CD8-positive, alpha-beta memory T cell (primary cell): ENCODE measurements at regions not wholly inside any gene's neighbourhood (a gene's known extent, or its start where the extent isn't known, plus 50 kb on each side); places are given as distances from the start of the nearest gene placed in this dataset.

Source experiments
- CTCF ChIA-PET: fragments of 350-600 bp; sonication (Branson Sonifier 250); formaldehyde crosslinking; loops from one replicate; lab custom pipeline; 2021; ENCODE audit warnings: antibody characterized with exemption; lab: Charles Lee
- POLR2A ChIA-PET: fragments of 350-600 bp; sonication (Branson Sonifier 250); formaldehyde crosslinking; loops from one replicate; lab custom pipeline; 2021; ENCODE audit warnings: antibody characterized with exemption; lab: Charles Lee
- DNase-seq, 5 donors: peaks; one replicate each; pipeline versions ENCODE4 v3.0.0 to v3.0.0-alpha.2; 2020 to 2022; ENCODE audit warnings: mixed read lengths in 1 of 5
- H3K27ac ChIP-seq: one replicate; pipeline ENCODE4 v1.7.0; 2013; ENCODE audit warnings: low read depth, mild to moderate bottlenecking, low read length, moderate library complexity
- H3K27me3 ChIP-seq: 2 replicates; pipeline ENCODE4 v1.7.0; 2013; ENCODE audit warnings: low read length, mild to moderate bottlenecking; ENCODE audit not compliant: insufficient read depth, poor library complexity, severe bottlenecking
- H3K36me3 ChIP-seq: 2 replicates; pipeline ENCODE4 v1.7.0; 2013; ENCODE audit warnings: mild to moderate bottlenecking, low read length, moderate library complexity; ENCODE audit not compliant: insufficient read depth
- H3K4me1 ChIP-seq: 2 replicates; pipeline ENCODE4 v1.7.0; 2013; ENCODE audit warnings: mild to moderate bottlenecking, low read length, moderate library complexity; ENCODE audit not compliant: insufficient read depth
- H3K4me3 ChIP-seq: 2 replicates; pipeline ENCODE4 v1.7.0; 2013; ENCODE audit warnings: mild to moderate bottlenecking, low read length
- H3K9me3 ChIP-seq: 2 replicates; pipeline ENCODE4 v1.7.0; 2013; ENCODE audit warnings: mild to moderate bottlenecking, low read length
- H3K27ac Mint-ChIP-seq, 8 donors: one replicate each; pipeline ENCODE4 v1.8.0; 2020 to 2021; ENCODE audit warnings: mixed read lengths in 8 of 8, mild to moderate bottlenecking in 6 of 8, inconsistent platforms in 3 of 8, moderate library complexity in 3 of 8
- H3K27me3 Mint-ChIP-seq, 2 donors: one replicate each; pipeline ENCODE4 v1.8.0; 2020 to 2021; ENCODE audit warnings: mixed read lengths in 2 of 2, mild to moderate bottlenecking in 1 of 2, moderate library complexity in 1 of 2
- H3K36me3 Mint-ChIP-seq, 3 donors: one replicate each; pipeline ENCODE4 v1.8.0; 2020 to 2021; ENCODE audit warnings: mixed read lengths in 3 of 3, inconsistent platforms in 1 of 3, mild to moderate bottlenecking in 1 of 3
- H3K4me1 Mint-ChIP-seq, 3 donors: one replicate each; pipeline ENCODE4 v1.8.0; 2020 to 2021; ENCODE audit warnings: mixed read lengths in 3 of 3, inconsistent platforms in 1 of 3, mild to moderate bottlenecking in 1 of 3
- H3K4me3 Mint-ChIP-seq, 7 donors: one replicate each; pipeline ENCODE4 v1.8.0; 2020 to 2021; ENCODE audit warnings: mixed read lengths in 7 of 7, mild to moderate bottlenecking in 6 of 7, moderate library complexity in 4 of 7, inconsistent platforms in 2 of 7
- H3K9me3 Mint-ChIP-seq, 5 donors: one replicate each; pipeline ENCODE4 v1.8.0; 2020 to 2022; ENCODE audit warnings: mixed read lengths in 5 of 5, mild to moderate bottlenecking in 3 of 5, moderate library complexity in 2 of 5, inconsistent platforms in 1 of 5

- Mint-ChIP-seq H3K27ac (no peak overlapping the region), H3K36me3 (no peaks in the 10 kb centered on the region), H3K9me3 (no peaks in the 10 kb centered on the region), H3K4me3 (no peak overlapping the region), H3K27me3 (peaks cover 5 to 19% of the 10 kb centered on the region in 2 donors), H3K4me1 (no peaks in the 10 kb centered on the region)
- ChIA-PET CTCF (no interaction called here), POLR2A (no interaction called here)
- Histone ChIP-seq H3K27me3 (no peaks in the 10 kb centered on the region), H3K27ac (no peak overlapping the region), H3K4me3 (no peak overlapping the region), H3K4me1 (no peaks in the 10 kb centered on the region), H3K9me3 (no peaks in the 10 kb centered on the region), H3K36me3 (no peaks in the 10 kb centered on the region)
- no peak for DNase-seq
Observed at GRCh38 chr6:14984519-14984853, 261.4 kb upstream of the JARID2 start.

GRCh38 chr6:14985366-14985765 lies 260.5 kb upstream of the JARID2 start:
- no peak for DNase-seq
- no peaks in the 10 kb centered on the region for H3K4me1 ChIP-seq
- H3K9me3 ChIP-seq = no peaks in the 10 kb centered on the region
- peaks cover 3 to 19% of the 10 kb centered on the region in 2 donors for H3K27me3 Mint-ChIP-seq
- no peaks in the 10 kb centered on the region for H3K36me3 Mint-ChIP-seq
- ChIA-PET POLR2A (no interaction called here), CTCF (no interaction called here)
- no peak overlapping the region for H3K27ac ChIP-seq
- no peaks in the 10 kb centered on the region for H3K27me3 ChIP-seq
- H3K4me1 Mint-ChIP-seq = no peaks in the 10 kb centered on the region
- no peaks in the 10 kb centered on the region for H3K9me3 Mint-ChIP-seq
- no peak overlapping the region for H3K27ac Mint-ChIP-seq
- H3K4me3 Mint-ChIP-seq = no peak overlapping the region
- no peak overlapping the region for H3K4me3 ChIP-seq
- no peaks in the 10 kb centered on the region for H3K36me3 ChIP-seq

- Mint-ChIP-seq H3K36me3 (no peaks in the 10 kb centered on the region), H3K4me3 (no peak overlapping the region), H3K27me3 (peaks cover 3 to 21% of the 10 kb centered on the region in 2 donors), H3K4me1 (no peaks in the 10 kb centered on the region), H3K27ac (no peak overlapping the region), H3K9me3 (no peaks in the 10 kb centered on the region)
- Histone ChIP-seq H3K4me3 (no peak overlapping the region), H3K27me3 (no peaks in the 10 kb centered on the region), H3K36me3 (no peaks in the 10 kb centered on the region), H3K9me3 (no peaks in the 10 kb centered on the region), H3K27ac (no peak overlapping the region), H3K4me1 (no peaks in the 10 kb centered on the region)
- POLR2A ChIA-PET = no interaction called here
- DNase-seq = no peak
- CTCF ChIA-PET = no interaction called here
Observed at GRCh38 chr6:14986370-14986769, 259.5 kb upstream of the JARID2 start.

- no peak for DNase-seq
- Mint-ChIP-seq H3K36me3 (no peaks in the 10 kb centered on the region), H3K9me3 (no peaks in the 10 kb centered on the region), H3K27me3 (peaks cover 3 to 21% of the 10 kb centered on the region in 2 donors), H3K4me3 (no peak overlapping the region), H3K4me1 (no peaks in the 10 kb centered on the region), H3K27ac (no peak overlapping the region)
- Histone ChIP-seq H3K9me3 (no peaks in the 10 kb centered on the region), H3K27me3 (no peaks in the 10 kb centered on the region), H3K27ac (no peak overlapping the region), H3K4me3 (no peak overlapping the region), H3K36me3 (no peaks in the 10 kb centered on the region), H3K4me1 (no peaks in the 10 kb centered on the region)
- ChIA-PET POLR2A (no interaction called here), CTCF (no interaction called here)
Observed at GRCh38 chr6:14987490-14987889, 258.4 kb upstream of the JARID2 start.

- H3K4me3 Mint-ChIP-seq = no peak overlapping the region
- H3K27ac Mint-ChIP-seq = no peak overlapping the region
- POLR2A ChIA-PET = no interaction called here
- Histone ChIP-seq H3K4me1 (no peaks in the 10 kb centered on the region), H3K4me3 (no peak overlapping the region), H3K36me3 (no peaks in the 10 kb centered on the region), H3K27me3 (no peaks in the 10 kb centered on the region), H3K9me3 (no peaks in the 10 kb centered on the region), H3K27ac (no peak overlapping the region)
- H3K9me3 Mint-ChIP-seq = no peaks in the 10 kb centered on the region
- no peaks in the 10 kb centered on the region for H3K4me1 Mint-ChIP-seq
- CTCF ChIA-PET = no interaction called here
- no peak for DNase-seq
- H3K36me3 Mint-ChIP-seq = no peaks in the 10 kb centered on the region
- peaks cover 0 to 9% of the 10 kb centered on the region in 2 donors for H3K27me3 Mint-ChIP-seq
Observed at GRCh38 chr6:14992382-14992781, 253.5 kb upstream of the JARID2 start.

- Mint-ChIP-seq H3K4me1 (no peaks in the 10 kb centered on the region), H3K36me3 (no peaks in the 10 kb centered on the region), H3K27ac (no peak overlapping the region), H3K9me3 (no peaks in the 10 kb centered on the region), H3K4me3 (no peak overlapping the region), H3K27me3 (peaks cover 0 to 9% of the 10 kb centered on the region in 2 donors)
- H3K36me3 ChIP-seq = no peaks in the 10 kb centered on the region
- no peaks in the 10 kb centered on the region for H3K9me3 ChIP-seq
- no peak for DNase-seq
- no peaks in the 10 kb centered on the region for H3K27me3 ChIP-seq
- ChIA-PET POLR2A (no interaction called here), CTCF (no interaction called here)
- no peak overlapping the region for H3K27ac ChIP-seq
- no peak overlapping the region for H3K4me3 ChIP-seq
- H3K4me1 ChIP-seq = no peaks in the 10 kb centered on the region
Observed at GRCh38 chr6:14995208-14995607, 250.7 kb upstream of the JARID2 start.

GRCh38 chr6:14995966-14996602 lies 249.8 kb upstream of the JARID2 start:
- Mint-ChIP-seq H3K9me3 (no peaks in the 10 kb centered on the region), H3K27me3 (peaks cover 0 to 9% of the 10 kb centered on the region in 2 donors), H3K4me1 (no peaks in the 10 kb centered on the region), H3K27ac (no peak overlapping the region), H3K4me3 (no peak overlapping the region), H3K36me3 (no peaks in the 10 kb centered on the region)
- no peaks in the 10 kb centered on the region for H3K4me1 ChIP-seq
- no peak overlapping the region for H3K4me3 ChIP-seq
- CTCF ChIA-PET = no interaction called here
- DNase-seq = no peak
- no peak overlapping the region for H3K27ac ChIP-seq
- H3K9me3 ChIP-seq = no peaks in the 10 kb centered on the region
- POLR2A ChIA-PET = no interaction called here
- H3K27me3 ChIP-seq = no peaks in the 10 kb centered on the region
- H3K36me3 ChIP-seq = no peaks in the 10 kb centered on the region

- Histone ChIP-seq H3K36me3 (no peaks in the 10 kb centered on the region), H3K4me1 (no peaks in the 10 kb centered on the region), H3K27ac (no peak overlapping the region), H3K9me3 (no peaks in the 10 kb centered on the region), H3K4me3 (no peak overlapping the region), H3K27me3 (no peaks in the 10 kb centered on the region)
- Mint-ChIP-seq H3K36me3 (no peaks in the 10 kb centered on the region), H3K9me3 (no peaks in the 10 kb centered on the region), H3K4me3 (no peak overlapping the region), H3K27me3 (peaks cover 0 to 3% of the 10 kb centered on the region in 2 donors), H3K27ac (no peak overlapping the region), H3K4me1 (no peaks in the 10 kb centered on the region)
- DNase-seq = no peak
- CTCF ChIA-PET = no interaction called here
- POLR2A ChIA-PET = no interaction called here
Observed at GRCh38 chr6:14996892-14997291, 249.0 kb upstream of the JARID2 start.

- H3K27me3 Mint-ChIP-seq = peaks cover 0 to 3% of the 10 kb centered on the region in 2 donors
- no peaks in the 10 kb centered on the region for H3K4me1 ChIP-seq
- H3K9me3 ChIP-seq = no peaks in the 10 kb centered on the region
- no peaks in the 10 kb centered on the region for H3K36me3 ChIP-seq
- H3K9me3 Mint-ChIP-seq = no peaks in the 10 kb centered on the region
- no peak overlapping the region for H3K4me3 ChIP-seq
- ChIA-PET POLR2A (no interaction called here), CTCF (interaction anchor here (0.6 kb wide), 1 partner anchor 246 kb away, joined by 4 read pairs; no protein-coding TSS in a partner anchor)
- H3K4me1 Mint-ChIP-seq = no peaks in the 10 kb centered on the region
- no peak overlapping the region for H3K4me3 Mint-ChIP-seq
- H3K27ac Mint-ChIP-seq = no peak overlapping the region
- no peaks in the 10 kb centered on the region for H3K36me3 Mint-ChIP-seq
- no peak overlapping the region for H3K27ac ChIP-seq
- no peak for DNase-seq
- H3K27me3 ChIP-seq = no peaks in the 10 kb centered on the region
Observed at GRCh38 chr6:14997507-14997906, 248.4 kb upstream of the JARID2 start.
